Neural cell (in vitro differentiated cells): ENCODE measurements at regions not wholly inside any gene's neighbourhood (a gene's known extent, or its start where the extent isn't known, plus 50 kb on each side); places are given as distances from the start of the nearest gene placed in this dataset.

ENCODE experiments used
- H2AFZ ChIP-seq: fragments of 200-600, 300-800 bp; sonication (generic), shearing (Covaris generic); 2 replicates; pipeline ENCODE4 v1.6.0; 2014; ENCODE audit warnings: low read depth, mild to moderate bottlenecking, antibody characterized with exemption, low read length, moderate library complexity
- H3F3A ChIP-seq: fragments of 200-600 bp; shearing (Covaris generic); 2 replicates; pipeline ENCODE4 v1.6.1; 2016; ENCODE audit warnings: mild to moderate bottlenecking, moderate library complexity, mixed read lengths, antibody characterized with exemption, low read length; ENCODE audit not compliant: insufficient read depth, poor library complexity, severe bottlenecking
- H3K27ac ChIP-seq: fragments of 200-600, 300-800 bp; sonication (generic), shearing (Covaris generic); 2 replicates; pipeline ENCODE4 v1.5.1; 2014; ENCODE audit warnings: mild to moderate bottlenecking, low read length, moderate library complexity
- H3K27me3 ChIP-seq: fragments of 300-800, 200-600 bp; sonication (generic), shearing (Covaris generic); 2 replicates; pipeline ENCODE4 v1.6.0; 2014; ENCODE audit warnings: mild to moderate bottlenecking, low read depth, low read length, moderate library complexity; ENCODE audit not compliant: insufficient read depth
- H3K36me3 ChIP-seq: fragments of 300-800, 200-600 bp; sonication (generic), shearing (Covaris generic); 2 replicates; pipeline ENCODE4 v1.5.1; 2014; ENCODE audit warnings: mild to moderate bottlenecking, antibody characterized with exemption, low read length, moderate library complexity; ENCODE audit not compliant: insufficient read depth
- H3K4me2 ChIP-seq: fragments of 300-800, 200-600 bp; sonication (generic), shearing (Covaris generic); 2 replicates; pipeline ENCODE4 v1.6.0; 2014; ENCODE audit warnings: mild to moderate bottlenecking, low read length
- H3K4me3 ChIP-seq: fragments of 300-800, 200-600 bp; sonication (generic), shearing (Covaris generic); 2 replicates; pipeline ENCODE4 v1.5.1; 2014; ENCODE audit warnings: mild to moderate bottlenecking, low read length, moderate library complexity
- H3K79me2 ChIP-seq: fragments of 200-600 bp; shearing (Covaris generic); replicated peaks from 2 replicates; pipeline ENCODE4 v1.6.0; 2014; ENCODE audit warnings: mild to moderate bottlenecking, low read length, moderate library complexity; ENCODE audit not compliant: insufficient read depth
- H3K9ac ChIP-seq: fragments of 300-800, 200-600 bp; sonication (generic), shearing (Covaris generic); 2 replicates; pipeline ENCODE4 v1.6.1; 2016; ENCODE audit warnings: mild to moderate bottlenecking, low read length, mixed read lengths
- H3K9me2 ChIP-seq: fragments of 200-600 bp; shearing (Covaris generic); 2 replicates; pipeline ENCODE4 v1.6.1; 2016; ENCODE audit warnings: mild to moderate bottlenecking, low read length, mixed read lengths; ENCODE audit not compliant: insufficient read depth
- H3K9me3 ChIP-seq: fragments of 200-600, 300-800 bp; sonication (generic), shearing (Covaris generic); 2 replicates; pipeline ENCODE4 v1.6.1; 2016; ENCODE audit warnings: mild to moderate bottlenecking, mixed run types, low read length, moderate library complexity, mixed read lengths
- H4K20me1 ChIP-seq: fragments of 200-600 bp; shearing (Covaris generic); 2 replicates; pipeline ENCODE4 v1.6.1; 2016; ENCODE audit warnings: mild to moderate bottlenecking, mixed run types; ENCODE audit not compliant: insufficient read depth
- EP300 ChIP-seq: fragments of 450-650 bp; conservative IDR thresholded peaks from 2 replicates; pipeline ENCODE4 v1.6.1; 2014; ENCODE audit warnings: antibody characterized with exemption, mild to moderate bottlenecking, moderate library complexity; ENCODE audit not compliant: poor library complexity, severe bottlenecking
- EZH2 ChIP-seq: fragments of 200-600, 300-800 bp; shearing (Covaris generic), sonication (generic); IDR thresholded peaks from 2 replicates; pipeline ENCODE4 v1.6.1; 2014; ENCODE audit warnings: antibody characterized with exemption, low read length, borderline replicate concordance, mild to moderate bottlenecking; ENCODE audit not compliant: insufficient read depth, poor library complexity, severe bottlenecking
- MXI1 ChIP-seq: fragments of 450-650 bp; conservative IDR thresholded peaks from 2 replicates; pipeline ENCODE4 v1.6.1; 2014; ENCODE audit warnings: antibody characterized with exemption, mild to moderate bottlenecking; ENCODE audit not compliant: poor library complexity, severe bottlenecking
- POLR2AphosphoS5 ChIP-seq: IDR thresholded peaks from 2 replicates; pipeline ENCODE4 v1.6.1; 2012
- RAD21 ChIP-seq: fragments of 450-650 bp; conservative IDR thresholded peaks from 2 replicates; pipeline ENCODE4 v1.6.1; 2014; ENCODE audit warnings: antibody characterized with exemption, mild to moderate bottlenecking, moderate library complexity
- SMC3 ChIP-seq: fragments of 450-650 bp; conservative IDR thresholded peaks from 2 replicates; pipeline ENCODE4 v1.6.1; 2014; ENCODE audit warnings: antibody characterized with exemption, mild to moderate bottlenecking, moderate library complexity; ENCODE audit not compliant: poor library complexity
- TAF1 ChIP-seq: IDR thresholded peaks from 2 replicates; pipeline ENCODE4 v1.6.1; 2012; ENCODE audit warnings: low read depth
- TF ChIP-seq, protein P1 (sequence below): IDR thresholded peaks from 2 replicates; pipeline ENCODE4 v1.6.1; 2012; ENCODE audit warnings: borderline replicate concordance
- TF ChIP-seq, protein P2 (sequence below): fragments of 450-650 bp; IDR thresholded peaks from 2 replicates; pipeline ENCODE4 v1.5.1; 2014; ENCODE audit warnings: antibody characterized with exemption, mild to moderate bottlenecking, moderate library complexity; ENCODE audit not compliant: poor library complexity, severe bottlenecking

DNA sequence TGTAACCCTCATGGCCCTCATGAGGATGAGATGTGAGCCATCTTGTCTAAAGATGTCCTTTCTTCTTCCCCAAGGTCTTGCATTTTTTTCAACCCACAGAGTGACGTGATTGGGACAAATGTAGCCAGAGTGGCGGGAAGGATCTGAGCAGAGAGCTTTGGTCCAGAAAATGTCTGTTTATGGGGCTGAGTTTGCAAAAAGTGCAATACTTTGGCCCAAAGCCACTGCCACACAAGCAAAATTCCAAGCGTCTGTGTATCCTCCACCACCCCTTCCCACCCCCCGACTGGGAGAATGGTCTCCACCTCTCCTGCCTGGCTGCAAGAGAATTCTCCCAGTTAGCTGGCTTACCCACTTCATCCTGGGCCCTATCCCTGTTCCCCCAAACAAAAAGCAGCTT, 246.9 kb upstream of the LRIG1 start:
- no peaks in the 10 kb centered on the region for H3K9me2 ChIP-seq
- no peak overlapping the region for H3K4me3 ChIP-seq
- H3K79me2 ChIP-seq: no peaks in the 10 kb centered on the region
- H3F3A ChIP-seq: no peaks in the 10 kb centered on the region
- H3K36me3 ChIP-seq: no peaks in the 10 kb centered on the region
- H2AFZ ChIP-seq: no peak overlapping the region
- TF ChIP-seq RAD21 (no peak), EZH2 (no peak), EP300 (no peak), SMC3 (no peak), TAF1 (no peak), POLR2AphosphoS5 (no peak), MXI1 (no peak)
- TF ChIP-seq, protein P1, sequence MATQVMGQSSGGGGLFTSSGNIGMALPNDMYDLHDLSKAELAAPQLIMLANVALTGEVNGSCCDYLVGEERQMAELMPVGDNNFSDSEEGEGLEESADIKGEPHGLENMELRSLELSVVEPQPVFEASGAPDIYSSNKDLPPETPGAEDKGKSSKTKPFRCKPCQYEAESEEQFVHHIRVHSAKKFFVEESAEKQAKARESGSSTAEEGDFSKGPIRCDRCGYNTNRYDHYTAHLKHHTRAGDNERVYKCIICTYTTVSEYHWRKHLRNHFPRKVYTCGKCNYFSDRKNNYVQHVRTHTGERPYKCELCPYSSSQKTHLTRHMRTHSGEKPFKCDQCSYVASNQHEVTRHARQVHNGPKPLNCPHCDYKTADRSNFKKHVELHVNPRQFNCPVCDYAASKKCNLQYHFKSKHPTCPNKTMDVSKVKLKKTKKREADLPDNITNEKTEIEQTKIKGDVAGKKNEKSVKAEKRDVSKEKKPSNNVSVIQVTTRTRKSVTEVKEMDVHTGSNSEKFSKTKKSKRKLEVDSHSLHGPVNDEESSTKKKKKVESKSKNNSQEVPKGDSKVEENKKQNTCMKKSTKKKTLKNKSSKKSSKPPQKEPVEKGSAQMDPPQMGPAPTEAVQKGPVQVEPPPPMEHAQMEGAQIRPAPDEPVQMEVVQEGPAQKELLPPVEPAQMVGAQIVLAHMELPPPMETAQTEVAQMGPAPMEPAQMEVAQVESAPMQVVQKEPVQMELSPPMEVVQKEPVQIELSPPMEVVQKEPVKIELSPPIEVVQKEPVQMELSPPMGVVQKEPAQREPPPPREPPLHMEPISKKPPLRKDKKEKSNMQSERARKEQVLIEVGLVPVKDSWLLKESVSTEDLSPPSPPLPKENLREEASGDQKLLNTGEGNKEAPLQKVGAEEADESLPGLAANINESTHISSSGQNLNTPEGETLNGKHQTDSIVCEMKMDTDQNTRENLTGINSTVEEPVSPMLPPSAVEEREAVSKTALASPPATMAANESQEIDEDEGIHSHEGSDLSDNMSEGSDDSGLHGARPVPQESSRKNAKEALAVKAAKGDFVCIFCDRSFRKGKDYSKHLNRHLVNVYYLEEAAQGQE: no peak
- TF ChIP-seq, protein P2, sequence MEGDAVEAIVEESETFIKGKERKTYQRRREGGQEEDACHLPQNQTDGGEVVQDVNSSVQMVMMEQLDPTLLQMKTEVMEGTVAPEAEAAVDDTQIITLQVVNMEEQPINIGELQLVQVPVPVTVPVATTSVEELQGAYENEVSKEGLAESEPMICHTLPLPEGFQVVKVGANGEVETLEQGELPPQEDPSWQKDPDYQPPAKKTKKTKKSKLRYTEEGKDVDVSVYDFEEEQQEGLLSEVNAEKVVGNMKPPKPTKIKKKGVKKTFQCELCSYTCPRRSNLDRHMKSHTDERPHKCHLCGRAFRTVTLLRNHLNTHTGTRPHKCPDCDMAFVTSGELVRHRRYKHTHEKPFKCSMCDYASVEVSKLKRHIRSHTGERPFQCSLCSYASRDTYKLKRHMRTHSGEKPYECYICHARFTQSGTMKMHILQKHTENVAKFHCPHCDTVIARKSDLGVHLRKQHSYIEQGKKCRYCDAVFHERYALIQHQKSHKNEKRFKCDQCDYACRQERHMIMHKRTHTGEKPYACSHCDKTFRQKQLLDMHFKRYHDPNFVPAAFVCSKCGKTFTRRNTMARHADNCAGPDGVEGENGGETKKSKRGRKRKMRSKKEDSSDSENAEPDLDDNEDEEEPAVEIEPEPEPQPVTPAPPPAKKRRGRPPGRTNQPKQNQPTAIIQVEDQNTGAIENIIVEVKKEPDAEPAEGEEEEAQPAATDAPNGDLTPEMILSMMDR: no peak
- no peaks in the 10 kb centered on the region for H4K20me1 ChIP-seq
- no peak overlapping the region for H3K4me2 ChIP-seq
- no peaks in the 10 kb centered on the region for H3K9me3 ChIP-seq
- no peaks in the 10 kb centered on the region for H3K27me3 ChIP-seq
- no peak overlapping the region for H3K27ac ChIP-seq
- no peak overlapping the region for H3K9ac ChIP-seq

DNA sequence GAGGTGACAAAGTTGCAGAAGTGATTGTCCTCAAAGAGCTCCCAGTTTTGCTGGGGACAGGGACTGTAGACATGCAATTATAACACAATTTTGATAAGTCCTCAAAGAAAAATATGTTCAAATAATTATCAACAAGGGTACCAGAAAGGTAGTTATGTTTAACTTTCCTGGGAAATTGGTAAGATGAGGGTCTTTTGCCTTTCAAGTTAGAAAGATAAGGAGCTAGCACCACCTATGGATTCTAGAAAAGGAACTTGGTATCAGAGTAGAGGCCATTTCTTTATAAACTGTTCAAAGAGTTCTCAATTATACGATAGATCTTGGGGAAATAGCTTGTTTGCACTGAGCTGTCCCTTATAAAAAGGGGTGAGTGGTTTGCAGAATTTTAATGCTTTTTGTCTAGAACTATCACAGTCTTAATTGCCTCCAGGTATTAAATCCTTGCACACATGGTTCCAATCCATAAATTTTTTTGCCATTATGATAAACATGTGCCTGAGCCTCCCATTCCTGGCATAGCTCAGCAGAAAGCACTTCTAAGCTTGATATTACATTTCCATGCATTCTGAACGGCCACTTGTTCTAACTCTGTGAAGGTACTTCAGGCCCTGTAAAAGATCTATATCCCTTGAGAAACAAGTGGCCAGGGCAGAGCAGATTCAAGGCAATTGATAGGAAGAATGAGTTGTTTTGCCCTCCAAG, 247.5 kb upstream of the LRIG1 start:
- H3K36me3 ChIP-seq: no peaks in the 10 kb centered on the region
- no peak overlapping the region for H3K4me3 ChIP-seq
- H3K4me2 ChIP-seq: no peak overlapping the region
- H2AFZ ChIP-seq: no peak overlapping the region
- H3K9me2 ChIP-seq: no peaks in the 10 kb centered on the region
- H3F3A ChIP-seq: no peaks in the 10 kb centered on the region
- no peaks in the 10 kb centered on the region for H3K27me3 ChIP-seq
- TF ChIP-seq RAD21 (peak; percentile 13), EP300 (no peak)
- no peaks in the 10 kb centered on the region for H3K79me2 ChIP-seq
- no peak overlapping the region for H3K9ac ChIP-seq
- H3K9me3 ChIP-seq: no peaks in the 10 kb centered on the region
- H4K20me1 ChIP-seq: no peaks in the 10 kb centered on the region
- no peak overlapping the region for H3K27ac ChIP-seq

DNA sequence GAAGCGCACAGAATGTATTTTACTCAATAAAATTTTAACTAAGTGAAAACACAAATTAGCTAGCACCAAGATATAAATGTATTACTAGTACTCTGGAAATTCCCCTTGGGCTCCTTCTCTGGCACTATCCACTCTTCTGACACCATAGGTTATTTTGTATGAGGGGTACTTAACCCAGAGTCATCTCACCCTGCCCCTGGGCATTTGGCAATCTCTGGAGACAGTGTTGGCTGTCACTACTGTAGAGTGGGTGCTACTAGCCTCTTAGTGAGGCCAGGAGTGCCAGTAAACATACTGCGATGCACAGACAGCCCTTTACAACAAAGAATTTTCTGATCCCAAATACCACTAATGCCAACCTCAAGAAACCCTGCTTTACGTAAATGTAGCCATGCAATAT, 246.3 kb upstream of the KBTBD8 start:
- no peak overlapping the region for H3K4me3 ChIP-seq
- no peak overlapping the region for H2AFZ ChIP-seq
- no peaks in the 10 kb centered on the region for H3K36me3 ChIP-seq
- H3K27me3 ChIP-seq: no peaks in the 10 kb centered on the region
- H3K9me2 ChIP-seq: no peaks in the 10 kb centered on the region
- no peaks in the 10 kb centered on the region for H4K20me1 ChIP-seq
- no peaks in the 10 kb centered on the region for H3K9me3 ChIP-seq
- H3K27ac ChIP-seq: no peak overlapping the region
- H3K9ac ChIP-seq: no peak overlapping the region
- TF ChIP-seq, protein P2: no peak
- TF ChIP-seq, protein P1: no peak
- TF ChIP-seq RAD21: no peak
- no peak for TF ChIP-seq SMC3
- TF ChIP-seq TAF1: no peak
- no peak for TF ChIP-seq EZH2
- no peak for TF ChIP-seq EP300
- TF ChIP-seq POLR2AphosphoS5: no peak
- no peak for TF ChIP-seq MXI1
- no peaks in the 10 kb centered on the region for H3F3A ChIP-seq
- no peak overlapping the region for H3K4me2 ChIP-seq
- no peaks in the 10 kb centered on the region for H3K79me2 ChIP-seq
